Left ventricle myocardium inferior (tissue), 1 donor: ENCODE measurements at regions not wholly inside any gene's neighbourhood (a gene's known extent, or its start where the extent isn't known, plus 50 kb on each side); places are given as distances from the start of the nearest gene placed in this dataset.

Experiments used
- DNase-seq: peaks from one replicate; pipeline ENCODE4 v3.0.0-alpha.2; 2020
- H3K27ac ChIP-seq: fragments of 200-600 bp; replicated peaks from 2 replicates; pipeline ENCODE4 v1.8.0; 2021
- H3K27me3 ChIP-seq: fragments of 200-600 bp; 2 replicates; pipeline ENCODE4 v1.8.0; 2021; ENCODE audit warnings: low read depth
- H3K36me3 ChIP-seq: fragments of 200-600 bp; 2 replicates; pipeline ENCODE4 v1.8.0; 2021
- H3K4me1 ChIP-seq: fragments of 200-600 bp; 2 replicates; pipeline ENCODE4 v1.8.0; 2021
- H3K4me3 ChIP-seq: fragments of 200-600 bp; 2 replicates; pipeline ENCODE4 v1.8.0; 2021; ENCODE audit warnings: mild to moderate bottlenecking, moderate library complexity
- H3K9me3 ChIP-seq: fragments of 200-600 bp; replicated peaks from 2 replicates; pipeline ENCODE4 v1.8.0; 2021
- intact Hi-C: fragments of 100-400 bp; cut with micrococcal nuclease; formaldehyde crosslinking; loops from one replicate; pipeline ENCODE4 v1.11.0; 2022
- TF ChIP-seq, protein P1 (sequence below): fragments of 200-600 bp; IDR thresholded peaks from 2 replicates; pipeline ENCODE4 v1.8.0; 2021; ENCODE audit warnings: antibody characterized with exemption, mild to moderate bottlenecking, borderline replicate concordance
- donor health status: DM: no; HTN: yes; CAD: no; lungs with severe emphysema.

DNA sequence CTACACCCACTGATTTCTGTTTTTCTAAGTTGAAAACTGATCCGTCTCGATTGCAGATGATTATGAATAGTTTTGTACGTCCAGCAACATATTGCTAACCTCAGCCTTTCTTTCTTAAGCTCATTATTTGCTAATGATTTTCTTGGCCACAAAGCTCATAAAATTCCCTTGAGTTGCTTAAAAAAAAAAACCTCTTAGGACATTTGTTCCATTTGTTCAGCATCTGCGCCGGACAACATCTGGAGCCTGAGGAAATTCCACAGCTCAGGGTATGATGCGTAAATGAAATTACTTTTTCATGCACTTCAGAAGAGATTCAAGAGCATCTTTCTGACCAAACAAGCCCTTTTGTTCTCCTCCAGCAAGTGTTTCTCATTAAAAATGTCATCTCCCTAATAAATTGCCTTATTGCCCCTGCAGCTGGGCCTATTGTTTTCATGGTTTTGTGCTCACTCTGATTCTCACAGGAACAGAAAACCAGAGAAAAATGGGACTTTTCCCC, 249.1 kb upstream of the MCTP2 start:
- intact Hi-C loops = no loop called here
- Histone ChIP-seq H3K36me3 (no peaks in the 10 kb centered on the region), H3K27me3 (peaks cover 21% of the 10 kb centered on the region), H3K4me3 (no peak overlapping the region), H3K9me3 (no peaks in the 10 kb centered on the region), H3K27ac (peak overlapping the region; percentile 82), H3K4me1 (peaks cover 26% of the 10 kb centered on the region)
- DNase-seq = peak; percentile 39
- TF ChIP-seq, protein P1, sequence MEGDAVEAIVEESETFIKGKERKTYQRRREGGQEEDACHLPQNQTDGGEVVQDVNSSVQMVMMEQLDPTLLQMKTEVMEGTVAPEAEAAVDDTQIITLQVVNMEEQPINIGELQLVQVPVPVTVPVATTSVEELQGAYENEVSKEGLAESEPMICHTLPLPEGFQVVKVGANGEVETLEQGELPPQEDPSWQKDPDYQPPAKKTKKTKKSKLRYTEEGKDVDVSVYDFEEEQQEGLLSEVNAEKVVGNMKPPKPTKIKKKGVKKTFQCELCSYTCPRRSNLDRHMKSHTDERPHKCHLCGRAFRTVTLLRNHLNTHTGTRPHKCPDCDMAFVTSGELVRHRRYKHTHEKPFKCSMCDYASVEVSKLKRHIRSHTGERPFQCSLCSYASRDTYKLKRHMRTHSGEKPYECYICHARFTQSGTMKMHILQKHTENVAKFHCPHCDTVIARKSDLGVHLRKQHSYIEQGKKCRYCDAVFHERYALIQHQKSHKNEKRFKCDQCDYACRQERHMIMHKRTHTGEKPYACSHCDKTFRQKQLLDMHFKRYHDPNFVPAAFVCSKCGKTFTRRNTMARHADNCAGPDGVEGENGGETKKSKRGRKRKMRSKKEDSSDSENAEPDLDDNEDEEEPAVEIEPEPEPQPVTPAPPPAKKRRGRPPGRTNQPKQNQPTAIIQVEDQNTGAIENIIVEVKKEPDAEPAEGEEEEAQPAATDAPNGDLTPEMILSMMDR = no peak

DNA sequence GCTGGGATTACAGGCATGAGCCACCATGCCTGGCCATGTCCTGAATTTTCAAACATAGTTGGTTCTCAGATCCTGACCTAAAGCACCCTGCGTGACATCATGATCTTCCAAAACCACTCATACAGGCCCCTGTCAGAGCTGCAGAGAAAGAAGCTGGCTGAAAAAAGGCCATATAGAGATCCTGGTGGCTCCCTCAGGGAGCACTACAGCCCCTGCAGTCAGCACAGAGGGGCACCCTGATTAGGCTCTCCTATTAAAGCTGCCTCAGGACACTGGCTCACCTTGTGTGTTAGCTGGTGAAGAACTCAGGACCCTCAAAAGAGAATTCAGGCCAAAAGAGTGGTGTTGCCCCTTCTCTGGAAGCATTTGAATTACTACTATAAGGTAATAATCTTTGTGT, 249.7 kb upstream of the MCTP2 start:
- peaks cover 15% of the 10 kb centered on the region for H3K27me3 ChIP-seq
- intact Hi-C loops = no loop called here
- no peaks in the 10 kb centered on the region for H3K36me3 ChIP-seq
- peaks cover 26% of the 10 kb centered on the region for H3K4me1 ChIP-seq
- no peak for DNase-seq
- H3K4me3 ChIP-seq = no peak overlapping the region
- H3K9me3 ChIP-seq = no peaks in the 10 kb centered on the region
- TF ChIP-seq, protein P1 = no peak
- H3K27ac ChIP-seq = peak overlapping the region; percentile 82

DNA sequence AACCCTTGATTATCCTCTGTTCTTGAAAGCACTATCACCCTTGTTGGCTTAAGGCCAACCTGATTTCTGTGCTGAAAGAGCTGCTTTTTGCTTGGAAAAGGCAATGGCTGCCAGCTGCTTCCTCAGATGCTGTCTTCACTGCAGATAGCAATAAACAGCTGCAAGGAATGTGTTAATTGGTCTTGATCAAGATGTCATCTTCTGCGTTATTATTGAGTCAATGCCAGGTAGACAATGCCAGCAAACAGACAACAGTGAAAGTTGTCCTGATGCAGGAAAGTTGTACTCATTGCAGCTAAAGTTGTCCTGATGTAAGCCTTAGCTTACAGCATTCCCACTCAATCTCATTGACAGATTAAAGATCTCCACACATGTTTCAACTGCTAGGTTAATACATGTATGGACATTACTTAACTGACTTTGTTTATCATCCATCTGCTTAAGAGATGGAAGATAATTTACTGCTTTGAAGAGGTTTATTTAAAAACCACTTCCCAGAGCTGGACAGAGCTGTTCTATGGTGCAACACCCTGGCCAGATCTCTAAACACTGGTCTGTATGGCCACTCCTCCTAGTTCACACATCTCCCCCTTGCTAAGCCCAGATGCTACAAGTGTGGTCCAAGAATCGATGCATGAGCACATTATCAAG, 251.0 kb upstream of the MCTP2 start:
- no peaks in the 10 kb centered on the region for H3K36me3 ChIP-seq
- TF ChIP-seq, protein P1 = no peak
- H3K9me3 ChIP-seq = no peaks in the 10 kb centered on the region
- DNase-seq = peak; percentile 30
- peak overlapping the region; percentile 82 for H3K27ac ChIP-seq
- H3K27me3 ChIP-seq = peaks cover 8% of the 10 kb centered on the region
- H3K4me1 ChIP-seq = peaks cover 26% of the 10 kb centered on the region
- intact Hi-C loops = no loop called here
- H3K4me3 ChIP-seq = no peak overlapping the region

DNA sequence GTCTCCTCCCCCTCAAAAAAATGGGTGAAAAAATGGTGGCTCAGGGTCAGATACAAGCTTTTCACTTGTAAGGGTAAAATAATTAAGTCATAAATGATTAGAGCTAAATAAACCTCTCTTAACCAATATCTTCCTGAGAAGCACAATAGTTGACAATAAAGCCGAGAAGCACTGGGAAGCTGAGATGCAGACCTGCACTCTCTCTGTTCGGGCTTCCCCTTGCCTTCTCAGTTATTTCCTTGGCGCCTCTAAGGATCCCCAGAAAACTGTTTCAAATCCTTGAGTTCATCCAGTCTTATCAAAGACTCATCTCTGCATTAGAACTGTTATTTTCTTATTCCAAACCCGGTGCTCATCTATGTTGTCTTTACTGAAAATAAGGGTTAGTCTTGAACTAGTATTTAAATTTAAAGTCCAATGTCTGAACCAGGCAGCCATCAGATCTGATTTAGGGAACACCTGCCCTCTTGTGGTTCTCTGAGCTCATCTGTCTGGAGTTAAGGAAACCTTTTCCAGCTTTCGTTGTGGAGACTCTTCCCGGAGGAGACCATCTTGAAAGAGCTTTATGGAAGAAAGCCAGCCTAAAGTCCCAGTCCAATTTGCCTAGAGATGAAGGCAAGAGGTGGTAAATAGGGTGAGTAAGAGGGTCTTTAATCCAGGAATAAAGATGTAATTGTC, 256.4 kb upstream of the MCTP2 start:
- Histone ChIP-seq H3K27ac (no peak overlapping the region), H3K4me1 (peaks cover 1% of the 10 kb centered on the region), H3K36me3 (no peaks in the 10 kb centered on the region), H3K9me3 (no peaks in the 10 kb centered on the region), H3K27me3 (peaks cover 13% of the 10 kb centered on the region), H3K4me3 (no peak overlapping the region)
- DNase-seq = no peak
- TF ChIP-seq, protein P1 = peak; percentile 56
- intact Hi-C loops = no loop called here

DNA sequence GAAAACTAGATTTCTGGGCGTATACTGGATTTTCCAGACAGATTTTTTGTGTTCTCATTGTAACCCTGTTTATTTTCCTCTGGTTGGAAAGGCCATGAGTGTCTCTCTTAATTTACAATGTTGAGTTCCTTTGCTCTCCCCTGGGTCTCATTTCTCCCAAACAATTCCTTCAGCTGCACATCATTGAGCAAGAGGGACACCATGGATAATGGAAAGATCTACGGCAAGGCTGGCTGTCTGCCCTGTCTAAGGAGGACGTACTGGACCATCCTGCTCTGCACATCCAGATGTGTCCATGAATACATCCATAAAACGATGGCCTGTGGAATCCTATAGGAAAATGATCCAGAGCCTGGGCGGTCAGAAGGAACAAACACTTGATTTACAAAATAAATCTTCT, 258.1 kb upstream of the MCTP2 start:
- no peak overlapping the region for H3K27ac ChIP-seq
- intact Hi-C loops = no loop called here
- DNase-seq = peak; percentile 50

More for the DNA sequence above, 258.1 kb upstream of the MCTP2 start:
- Histone ChIP-seq H3K4me3 (no peak overlapping the region), H3K9me3 (no peaks in the 10 kb centered on the region), H3K27me3 (peaks cover 29% of the 10 kb centered on the region), H3K4me1 (no peaks in the 10 kb centered on the region), H3K36me3 (no peaks in the 10 kb centered on the region)
- TF ChIP-seq, protein P1 = no peak
